HG03196 (cell line): ENCODE measurements at regions not wholly inside any gene's neighbourhood (a gene's known extent, or its start where the extent isn't known, plus 50 kb on each side); places are given as distances from the start of the nearest gene placed in this dataset.
A peak's percentile ranks its signal among the peaks of the same experiment; 100 is the strongest.
"Not testable (repeated sequence)": the region's sequence is repeated elsewhere in the genome, so short reads cannot be mapped to it uniquely, and the experiment has no call there.

ENCODE experiments used
- ATAC-seq: cut with Tn5 transposase; IDR thresholded peaks from one replicate; pipeline ENCODE4 v1.9.1; 2021; ENCODE audit not compliant: unreplicated experiment

GRCh38 chr13:78160793-78161192 is 242.2 kb upstream of the EDNRB start:
- no peak for ATAC-seq

GRCh38 chr13:78152415-78152814 is 233.8 kb upstream of the EDNRB start:
- no peak for ATAC-seq

DNA sequence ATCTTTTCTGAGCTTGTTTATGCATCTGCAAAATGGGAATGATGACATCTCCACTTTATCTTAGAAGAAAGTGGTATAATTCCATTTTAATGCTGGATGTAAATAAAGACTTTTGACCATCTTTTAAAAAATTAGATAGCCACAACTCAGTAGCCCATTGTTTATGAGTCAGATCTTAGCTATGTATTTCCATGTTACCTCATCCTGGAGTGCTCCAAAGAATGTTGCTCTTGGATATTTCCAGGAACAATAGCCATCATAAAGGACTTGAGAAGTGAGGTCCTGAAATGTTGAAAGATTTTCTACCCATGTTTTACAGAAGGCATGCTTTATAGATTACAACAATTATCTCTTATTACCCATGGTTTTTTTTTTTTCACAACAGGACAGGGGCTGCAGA is 229.3 kb upstream of the EDNRB start:
- ATAC-seq: no peak

- no peak for ATAC-seq
These were observed 226.6 kb upstream of the EDNRB start for GRCh38 chr13:78145276-78145675.

DNA sequence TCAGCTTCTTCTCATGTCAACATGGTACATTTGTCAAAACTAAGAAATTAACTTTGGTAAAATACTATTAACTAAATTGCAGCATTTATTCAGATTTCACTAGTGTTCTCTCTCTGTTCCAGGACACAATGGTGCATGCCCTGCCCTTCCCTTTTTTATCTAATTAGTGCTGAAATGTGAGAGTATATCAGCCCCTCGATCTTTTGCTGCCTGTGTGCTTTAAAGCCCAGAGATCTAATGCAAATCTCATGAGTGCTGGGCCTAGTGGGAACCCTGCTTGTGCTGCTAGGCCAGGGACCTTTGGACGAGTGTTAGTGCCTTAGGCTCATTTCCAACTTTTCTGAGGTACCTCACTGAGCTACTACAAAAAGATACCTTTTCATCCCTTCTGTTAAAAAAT is 221.1 kb upstream of the EDNRB start:
- no peak for ATAC-seq

DNA sequence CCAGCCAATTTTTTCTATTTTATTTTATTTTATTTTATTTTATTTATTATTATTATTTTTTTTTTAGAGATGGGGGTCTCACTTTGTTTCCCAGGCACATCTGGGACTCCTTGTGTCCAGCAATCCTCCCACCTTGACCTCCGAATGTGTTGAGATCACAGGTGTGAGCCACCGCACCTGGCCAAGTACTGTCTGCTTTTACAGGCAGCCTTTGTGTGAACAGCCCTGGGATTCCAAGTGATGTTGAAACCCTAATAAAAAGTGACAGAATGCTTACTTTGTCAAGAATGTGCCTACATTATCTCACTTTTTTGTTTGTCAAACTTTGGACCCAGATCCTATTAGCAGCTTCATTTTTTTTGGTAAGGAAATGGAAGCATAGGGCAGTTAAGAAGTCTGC is 220.1 kb upstream of the EDNRB start:
- no peak for ATAC-seq

DNA sequence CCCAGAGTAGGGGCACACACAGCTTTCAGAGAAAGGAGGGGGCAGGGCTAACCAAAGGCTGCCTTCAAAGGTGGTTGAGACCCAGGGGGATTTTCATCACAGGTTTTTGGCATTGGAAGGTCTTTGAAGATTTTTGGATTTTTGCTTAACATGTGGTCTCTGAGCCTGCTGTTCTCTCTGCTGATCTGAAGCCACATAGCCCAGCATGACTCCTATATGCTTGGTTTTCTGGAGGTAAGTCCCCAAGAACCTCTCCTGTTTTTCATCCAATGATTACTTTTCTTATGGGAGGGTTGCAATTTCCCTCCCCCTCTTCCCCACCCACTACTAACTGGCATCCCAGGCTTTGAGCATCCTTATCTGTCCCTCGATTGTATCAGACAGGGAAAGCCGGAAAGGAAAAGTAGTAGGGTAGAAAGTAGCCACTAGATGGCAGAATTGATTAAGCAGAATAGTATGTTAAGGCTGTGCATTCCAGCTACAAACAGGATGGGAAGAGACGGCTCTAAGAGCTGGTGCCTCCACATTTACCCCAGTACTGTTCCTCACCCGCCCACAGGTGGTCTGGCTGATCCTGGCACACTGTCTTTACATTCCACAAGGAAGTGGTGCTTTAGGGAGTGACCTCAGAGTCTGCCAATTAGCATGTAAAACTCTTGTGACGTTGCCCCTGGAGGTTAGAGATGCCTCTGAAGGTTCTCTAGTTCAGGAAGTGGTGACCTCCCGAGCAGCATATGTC is 218.9 kb upstream of the EDNRB start:
- peak; percentile 91 for ATAC-seq

- no peak for ATAC-seq
These were observed 218.3 kb upstream of the EDNRB start for GRCh38 chr13:78136966-78137365.

- ATAC-seq: no peak
These were observed 214.9 kb upstream of the EDNRB start for GRCh38 chr13:78133511-78133910.

GRCh38 chr13:78131811-78132210 is 213.2 kb upstream of the EDNRB start:
- ATAC-seq: no peak

DNA sequence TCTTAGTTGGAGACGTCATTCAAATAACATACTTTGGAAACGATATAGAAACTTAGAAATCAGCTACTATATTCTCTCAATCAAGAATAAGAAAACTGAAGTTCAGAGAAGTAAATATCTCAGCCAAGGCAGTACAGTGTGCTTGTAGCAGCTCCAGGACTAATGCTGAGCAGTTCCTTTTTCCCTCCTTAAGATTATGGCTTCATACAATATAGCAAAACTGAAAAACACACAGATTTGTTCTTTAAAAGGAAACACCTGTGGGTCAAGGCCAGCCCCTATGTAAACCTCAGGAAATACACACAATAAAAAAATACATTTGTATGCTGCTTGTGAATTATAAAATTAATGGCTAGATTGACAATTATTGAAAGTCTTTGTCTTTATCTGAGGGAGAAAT is 212.7 kb upstream of the EDNRB start:
- no peak for ATAC-seq

GRCh38 chr13:78129823-78130222 is 211.2 kb upstream of the EDNRB start:
- no peak for ATAC-seq

GRCh38 chr13:78129359-78129758 is 210.7 kb upstream of the EDNRB start:
- no peak for ATAC-seq

DNA sequence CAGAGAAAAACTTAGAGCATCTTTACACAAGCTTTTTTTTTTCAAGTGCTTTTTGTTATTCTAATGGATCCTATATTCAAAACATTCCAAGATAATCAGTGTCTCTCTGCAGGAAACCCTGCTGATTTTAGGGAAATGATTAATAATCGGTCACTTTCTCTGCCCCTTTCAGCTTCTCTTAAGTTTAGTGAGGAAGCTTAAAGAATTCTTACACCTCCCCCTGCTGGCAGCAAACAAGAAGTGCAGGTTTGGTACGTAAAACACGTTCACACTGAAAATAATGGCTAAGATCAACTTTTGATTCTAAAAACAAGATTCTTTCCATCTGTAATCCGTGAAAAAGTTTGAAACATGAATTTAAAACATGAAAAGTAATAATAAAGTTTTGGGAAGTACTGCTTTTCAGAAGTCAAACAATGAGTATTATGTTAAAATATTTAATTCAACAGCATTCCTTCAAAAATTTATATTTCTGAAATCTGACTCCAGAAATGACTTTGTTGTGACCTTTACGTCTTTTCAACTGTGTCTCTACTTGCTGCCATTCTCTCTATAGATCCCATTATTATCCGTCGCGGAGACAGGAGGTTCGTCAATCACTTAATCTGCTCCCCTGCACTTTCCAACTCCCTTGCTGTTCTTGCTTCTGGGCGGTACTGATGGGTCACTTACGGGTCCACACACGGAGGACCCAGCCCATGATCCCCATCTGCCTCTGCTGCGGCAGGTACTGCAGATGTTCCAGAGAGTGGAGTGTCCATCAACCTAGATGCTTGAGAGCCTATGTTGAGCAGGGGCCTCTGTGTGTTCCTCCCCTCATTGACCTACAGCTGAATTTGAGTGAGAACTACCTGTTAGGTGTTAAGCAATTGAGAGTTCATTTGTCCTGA is 203.1 kb upstream of the EDNRB start:
- ATAC-seq: no peak

- ATAC-seq: no peak
These were observed 202.4 kb upstream of the EDNRB start for GRCh38 chr13:78121001-78121400.

DNA sequence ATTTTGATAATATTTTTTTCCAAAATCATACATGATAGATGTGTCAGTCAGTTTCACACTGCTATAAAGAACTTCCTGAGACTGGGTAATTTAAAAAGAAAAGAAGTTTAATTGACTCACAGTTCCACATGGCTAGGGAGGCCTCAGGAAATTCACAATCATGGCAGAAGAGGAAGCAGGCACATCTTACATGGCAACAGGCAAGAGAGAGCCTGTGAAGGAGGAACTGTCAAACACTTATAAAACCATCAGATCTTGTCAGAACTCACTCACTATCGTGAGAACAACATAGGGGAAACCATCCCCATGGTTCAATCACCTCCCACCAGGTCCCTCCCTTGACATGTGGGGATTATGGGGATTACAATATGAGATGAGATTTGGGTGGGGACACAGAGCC is 201.5 kb upstream of the EDNRB start:
- not testable (repeated sequence) for ATAC-seq

GRCh38 chr13:78117070-78117469 is 198.4 kb upstream of the EDNRB start:
- not testable (repeated sequence) for ATAC-seq

DNA sequence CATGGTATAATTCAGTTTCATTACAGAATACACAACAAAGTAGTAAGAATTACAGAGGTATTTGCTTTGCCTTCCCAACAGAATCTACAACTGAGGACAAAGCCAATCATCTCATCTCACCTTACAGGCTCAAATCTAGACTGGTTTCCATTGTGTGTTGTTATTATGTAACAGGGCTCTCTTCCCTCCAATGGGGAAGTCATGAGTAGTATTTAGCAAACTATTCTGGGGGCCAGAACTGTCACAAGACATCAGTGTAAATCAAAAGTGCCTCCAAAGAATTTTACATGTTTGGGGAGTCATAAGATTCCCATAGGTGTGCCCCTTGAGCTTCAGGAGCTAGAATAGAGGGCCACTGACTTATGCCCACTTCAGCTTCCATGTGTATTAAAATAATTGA is 187.0 kb upstream of the EDNRB start:
- ATAC-seq: no peak

- no peak for ATAC-seq
These were observed 185.3 kb upstream of the EDNRB start for GRCh38 chr13:78103936-78104335.

DNA sequence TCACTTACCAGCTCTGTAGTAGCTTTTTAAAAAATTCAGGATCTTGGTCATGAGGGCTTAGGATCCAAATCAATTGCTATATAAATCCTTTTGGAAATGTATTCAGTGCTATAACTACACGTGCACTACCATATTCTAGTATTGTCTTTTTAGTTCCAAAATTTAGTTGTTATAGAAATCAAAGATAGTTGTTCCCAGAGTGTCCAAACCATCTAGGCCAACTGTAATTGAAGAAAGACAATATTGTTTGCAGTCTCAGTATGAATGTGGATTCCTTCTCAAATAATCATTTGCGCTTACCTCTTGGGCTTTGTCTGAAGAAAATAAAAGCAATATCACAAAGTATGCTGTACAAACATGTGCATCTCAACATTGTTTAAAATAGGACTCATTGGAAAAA is 184.1 kb upstream of the EDNRB start:
- ATAC-seq: no peak

DNA sequence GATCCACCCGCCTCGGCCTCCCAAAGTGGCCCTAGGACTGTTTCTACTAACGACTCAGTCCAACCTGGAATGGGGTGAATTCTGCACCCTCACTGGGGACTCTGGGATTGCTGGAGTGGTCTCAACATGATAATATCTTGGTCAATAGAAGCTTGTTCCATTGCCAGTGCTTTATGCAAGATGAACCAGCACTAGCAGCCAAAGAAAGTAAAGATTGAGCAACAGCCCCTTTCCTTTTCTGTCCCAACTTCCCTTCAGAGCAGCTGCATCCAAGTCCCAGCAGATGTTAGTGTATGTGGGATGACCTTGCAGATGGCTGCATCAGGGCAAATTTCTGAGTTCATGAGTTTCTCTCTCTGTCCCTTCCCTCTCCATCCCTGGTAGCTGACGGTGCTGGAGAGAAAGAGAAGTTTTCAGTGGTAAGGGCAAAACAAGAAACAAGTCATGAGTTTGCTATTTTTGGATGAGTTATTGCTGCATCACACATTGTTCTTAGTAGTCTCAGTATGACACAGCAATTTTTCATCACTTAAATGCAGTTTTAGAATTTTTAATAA is 183.6 kb upstream of the EDNRB start:
- no peak for ATAC-seq

DNA sequence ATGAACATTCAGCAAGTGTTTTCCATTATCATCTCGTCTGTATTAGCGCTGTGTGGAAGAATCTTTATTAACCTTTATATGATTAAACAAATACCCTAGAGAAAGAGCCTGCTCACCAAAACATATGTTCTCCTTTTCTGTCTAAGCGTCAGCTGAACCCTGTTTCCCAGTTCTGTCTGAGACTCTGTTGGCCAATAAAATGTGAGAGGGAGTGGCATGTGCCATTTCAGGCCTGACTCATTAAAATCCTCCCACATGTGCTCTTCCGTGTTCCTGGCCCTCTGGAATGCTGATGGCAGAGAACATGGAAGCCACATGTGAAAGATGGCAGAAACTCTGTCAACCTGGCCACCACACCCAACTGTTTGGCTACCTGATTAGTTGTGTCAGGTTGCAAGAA is 181.9 kb upstream of the EDNRB start:
- no peak for ATAC-seq
